Central memory CD8-positive, alpha-beta T cell (primary cell): ENCODE measurements at regions not wholly inside any gene's neighbourhood (a gene's known extent, or its start where the extent isn't known, plus 50 kb on each side); places are given as distances from the start of the nearest gene placed in this dataset.
"Not testable (repeated sequence)": the region's sequence is repeated elsewhere in the genome, so short reads cannot be mapped to it uniquely, and the experiment has no call there.

Experiments used
- ATAC-seq: fragments of 150-1000 bp; cut with Tn5 transposase; replicated peaks from 2 replicates; pipeline ENCODE4 v1.10.0; 2022; ENCODE audit warnings: mild to moderate bottlenecking, moderate FRiP score, moderate number of reproducible peaks; ENCODE audit not compliant: poor library complexity, severe bottlenecking; ENCODE audit errors: extremely low read depth
- DNase-seq, 2 donors: peaks; one replicate each; pipeline ENCODE4 v3.0.0; 2021; ENCODE audit warnings: low spot score in 2 of 2
- H3K27ac Mint-ChIP-seq: one replicate; pipeline ENCODE4 v1.8.0; 2022; ENCODE audit warnings: low read depth, mild to moderate bottlenecking, moderate library complexity, mixed read lengths
- H3K27me3 Mint-ChIP-seq: one replicate; pipeline ENCODE4 v1.8.0; 2022; ENCODE audit warnings: mixed read lengths
- H3K36me3 Mint-ChIP-seq: one replicate; pipeline ENCODE4 v1.8.0; 2022; ENCODE audit warnings: mild to moderate bottlenecking, moderate library complexity, mixed read lengths; ENCODE audit not compliant: insufficient read depth
- H3K4me1 Mint-ChIP-seq: one replicate; pipeline ENCODE4 v1.8.0; 2022; ENCODE audit warnings: mixed read lengths
- H3K4me3 Mint-ChIP-seq: one replicate; pipeline ENCODE4 v1.8.0; 2022; ENCODE audit warnings: mild to moderate bottlenecking, moderate library complexity, mixed read lengths
- H3K9me3 Mint-ChIP-seq: one replicate; pipeline ENCODE4 v1.8.0; 2022; ENCODE audit warnings: mixed read lengths

DNA sequence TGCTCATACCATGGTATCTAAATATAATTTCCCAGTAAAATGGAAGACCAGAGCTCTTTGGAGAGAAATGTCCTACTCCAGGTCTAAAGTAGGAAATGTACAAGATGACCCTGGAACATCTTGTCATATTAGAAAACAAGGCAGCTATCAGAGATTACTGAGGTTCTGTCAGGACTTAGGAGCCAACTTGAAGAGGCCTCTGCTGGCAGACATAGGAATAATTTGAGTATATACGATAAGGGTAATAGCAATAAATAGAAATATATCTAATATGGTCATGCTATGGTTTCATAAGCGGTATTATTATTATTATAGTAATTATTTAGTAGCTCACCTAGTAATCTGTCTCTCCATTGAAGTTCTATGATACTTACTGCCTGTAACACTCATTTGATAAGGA, 224.2 kb downstream of the SOX2 start:
- peaks cover 2% of the 10 kb centered on the region for H3K36me3 Mint-ChIP-seq

DNA sequence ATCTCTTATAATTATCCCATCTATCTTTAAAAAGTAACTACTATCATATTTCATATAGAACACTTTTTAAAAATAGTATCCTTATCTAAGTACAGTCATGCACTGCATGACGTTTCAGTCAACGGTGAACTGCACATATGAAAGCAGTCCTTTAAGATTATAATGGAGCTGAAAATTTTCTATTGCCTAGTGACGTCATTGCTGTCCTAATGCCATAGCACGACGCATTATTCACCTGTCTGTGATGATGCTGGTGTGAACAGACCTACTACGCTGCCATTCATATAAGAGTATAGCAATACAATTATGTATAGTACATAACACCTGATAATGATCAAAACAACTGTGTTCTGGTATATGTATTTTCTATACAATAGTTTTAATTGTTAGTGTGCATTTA, 225.0 kb downstream of the SOX2 start:
- Mint-ChIP-seq H3K4me1 (no peaks in the 10 kb centered on the region), H3K27ac (no peak overlapping the region), H3K27me3 (no peaks in the 10 kb centered on the region), H3K4me3 (no peak overlapping the region), H3K36me3 (peaks cover 2% of the 10 kb centered on the region), H3K9me3 (peaks cover 4% of the 10 kb centered on the region)
- ATAC-seq = no peak
- DNase-seq = no peak

More for the DNA sequence above, 224.2 kb downstream of the SOX2 start:
- Mint-ChIP-seq H3K4me1 (no peaks in the 10 kb centered on the region), H3K27ac (no peak overlapping the region), H3K4me3 (no peak overlapping the region), H3K9me3 (peaks cover 4% of the 10 kb centered on the region), H3K27me3 (no peaks in the 10 kb centered on the region)
- DNase-seq (no peak), ATAC-seq (no peak)

DNA sequence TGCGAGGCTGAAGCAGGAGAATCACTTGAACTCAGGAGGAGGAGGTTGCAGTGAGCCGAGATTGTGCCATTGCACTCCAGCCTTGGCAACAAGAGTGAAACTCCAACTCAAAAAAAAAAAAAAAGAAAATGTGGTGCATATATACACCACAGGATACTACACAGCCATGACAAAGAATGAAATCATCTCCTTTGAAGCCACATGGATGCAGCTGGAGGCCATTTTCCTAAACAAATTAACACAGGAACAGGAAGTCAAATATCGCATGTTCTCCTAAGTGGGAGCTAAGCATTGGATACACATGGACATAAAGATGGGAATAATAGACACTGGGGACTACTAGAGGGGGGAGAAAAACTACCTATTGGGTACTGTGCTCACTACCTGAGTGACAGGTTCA, 226.9 kb downstream of the SOX2 start:
- not testable (repeated sequence) for DNase-seq, H3K4me1 Mint-ChIP-seq, H3K36me3 Mint-ChIP-seq, H3K27ac Mint-ChIP-seq, ATAC-seq, H3K9me3 Mint-ChIP-seq, H3K27me3 Mint-ChIP-seq, H3K4me3 Mint-ChIP-seq

DNA sequence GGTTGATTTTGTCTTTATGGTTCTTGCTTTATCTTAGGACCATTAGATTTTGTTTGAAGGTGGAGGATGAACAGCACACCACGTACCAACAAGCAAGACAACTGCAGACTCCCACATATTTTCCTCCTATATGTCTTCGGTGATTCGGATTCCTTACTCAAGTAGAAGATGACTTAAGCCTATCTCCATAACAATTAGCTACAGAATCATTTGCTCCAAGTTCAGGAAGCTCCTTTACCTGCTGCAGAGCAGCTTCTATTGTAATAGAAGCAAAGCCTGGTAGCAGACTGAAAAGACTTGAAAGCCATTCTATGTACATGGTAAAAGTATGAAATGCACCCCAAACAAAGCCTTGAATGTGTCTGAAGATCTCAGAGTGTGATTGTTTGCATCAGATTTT, 229.0 kb downstream of the SOX2 start:
- ATAC-seq (no peak), DNase-seq (no peak)
- Mint-ChIP-seq H3K36me3 (no peaks in the 10 kb centered on the region), H3K4me3 (no peak overlapping the region), H3K4me1 (no peaks in the 10 kb centered on the region), H3K27me3 (no peaks in the 10 kb centered on the region), H3K9me3 (no peaks in the 10 kb centered on the region), H3K27ac (no peak overlapping the region)

DNA sequence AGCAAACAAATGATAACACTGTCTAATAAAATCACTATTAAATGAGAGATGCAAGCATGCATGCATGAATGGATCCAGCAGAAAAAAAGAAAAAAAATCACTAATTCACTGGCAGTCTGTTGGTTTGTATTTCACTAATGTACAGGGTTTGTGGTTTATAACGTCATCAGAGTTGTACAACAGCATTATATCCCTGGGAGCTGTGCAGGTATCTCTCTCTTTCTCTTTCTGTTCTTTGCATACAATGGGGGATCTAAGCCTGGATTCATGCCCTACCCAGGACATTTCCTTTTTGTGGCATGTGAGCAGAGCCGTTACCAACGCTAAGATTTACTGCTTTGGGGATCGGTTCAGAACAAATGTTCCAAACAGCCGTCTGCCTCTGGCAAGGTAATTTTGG, 229.5 kb downstream of the SOX2 start:
- H3K4me3 Mint-ChIP-seq = no peak overlapping the region
- H3K9me3 Mint-ChIP-seq = no peaks in the 10 kb centered on the region
- no peaks in the 10 kb centered on the region for H3K4me1 Mint-ChIP-seq
- H3K27ac Mint-ChIP-seq = no peak overlapping the region
- H3K36me3 Mint-ChIP-seq = no peaks in the 10 kb centered on the region
- DNase-seq (no peak), ATAC-seq (no peak)
- H3K27me3 Mint-ChIP-seq = no peaks in the 10 kb centered on the region

DNA sequence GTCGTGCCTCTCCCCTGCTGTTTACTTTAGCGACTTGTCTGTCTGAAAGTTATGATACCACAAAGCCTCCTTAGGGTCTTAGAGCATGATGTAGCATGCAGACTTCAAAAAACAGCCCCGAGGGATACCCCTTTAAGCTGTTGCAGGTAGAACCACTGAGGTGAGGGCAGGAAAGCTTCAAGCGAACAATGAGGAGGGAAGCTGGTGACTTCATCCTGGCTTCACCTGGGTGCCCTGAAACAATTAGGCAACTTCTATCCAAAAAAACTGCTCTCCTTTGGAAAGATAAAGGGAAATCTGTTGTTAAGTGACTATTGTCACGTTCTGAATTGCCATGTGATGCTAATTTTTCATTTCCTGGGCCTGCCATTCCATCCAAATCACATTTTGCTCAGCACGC, 231.6 kb downstream of the SOX2 start:
- no peaks in the 10 kb centered on the region for H3K36me3 Mint-ChIP-seq
- ATAC-seq = no peak
- H3K4me3 Mint-ChIP-seq = no peak overlapping the region
- DNase-seq = no peak
- no peak overlapping the region for H3K27ac Mint-ChIP-seq
- no peaks in the 10 kb centered on the region for H3K9me3 Mint-ChIP-seq
- no peaks in the 10 kb centered on the region for H3K4me1 Mint-ChIP-seq
- H3K27me3 Mint-ChIP-seq = no peaks in the 10 kb centered on the region

DNA sequence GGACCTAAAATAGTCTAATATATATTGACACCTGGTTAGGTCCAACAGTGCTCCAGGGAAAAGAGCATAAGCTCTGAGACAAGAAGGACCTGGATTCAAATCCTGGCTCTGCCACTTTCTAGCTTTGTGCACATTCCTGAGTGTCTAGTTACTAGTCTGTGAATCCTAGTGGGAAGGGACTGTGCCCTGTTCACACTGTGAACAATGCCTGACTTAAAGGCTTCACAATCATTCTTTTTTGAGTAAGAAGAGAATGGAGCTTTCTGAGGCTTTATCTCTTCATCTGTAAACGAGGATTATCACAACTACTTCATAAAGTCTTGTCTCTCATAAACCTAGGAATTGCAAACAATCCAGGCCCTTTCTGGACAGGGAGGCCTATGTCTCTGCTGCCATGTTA, 235.9 kb downstream of the SOX2 start:
- no peaks in the 10 kb centered on the region for H3K36me3 Mint-ChIP-seq
- H3K9me3 Mint-ChIP-seq = no peaks in the 10 kb centered on the region
- no peak overlapping the region for H3K4me3 Mint-ChIP-seq
- H3K27me3 Mint-ChIP-seq = no peaks in the 10 kb centered on the region
- H3K27ac Mint-ChIP-seq = no peak overlapping the region
- no peak for ATAC-seq
- DNase-seq = no peak
- no peaks in the 10 kb centered on the region for H3K4me1 Mint-ChIP-seq

DNA sequence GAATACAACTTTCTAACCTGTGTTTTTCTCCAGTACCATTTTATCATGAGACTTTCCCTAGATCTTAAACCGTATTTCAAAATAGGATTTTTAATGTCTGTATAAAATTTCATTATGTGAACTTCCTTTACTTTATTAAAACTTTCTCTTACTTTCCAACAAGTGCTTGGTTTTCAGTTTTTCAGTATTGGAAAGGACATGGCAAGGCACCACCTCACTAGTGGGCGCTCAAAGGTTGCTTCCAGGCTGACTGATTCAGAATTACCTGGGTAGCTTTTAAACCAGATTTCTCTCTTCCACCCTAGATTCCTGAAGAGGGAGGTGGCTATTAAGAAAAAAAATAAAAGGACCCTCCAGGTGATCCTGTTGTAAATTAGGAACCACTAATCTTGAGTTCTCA, 236.6 kb downstream of the SOX2 start:
- H3K36me3 Mint-ChIP-seq = no peaks in the 10 kb centered on the region
- DNase-seq = no peak
- no peak for ATAC-seq
- H3K27ac Mint-ChIP-seq = no peak overlapping the region
- H3K4me1 Mint-ChIP-seq = no peaks in the 10 kb centered on the region
- no peaks in the 10 kb centered on the region for H3K27me3 Mint-ChIP-seq
- no peak overlapping the region for H3K4me3 Mint-ChIP-seq
- peaks cover 5% of the 10 kb centered on the region for H3K9me3 Mint-ChIP-seq

DNA sequence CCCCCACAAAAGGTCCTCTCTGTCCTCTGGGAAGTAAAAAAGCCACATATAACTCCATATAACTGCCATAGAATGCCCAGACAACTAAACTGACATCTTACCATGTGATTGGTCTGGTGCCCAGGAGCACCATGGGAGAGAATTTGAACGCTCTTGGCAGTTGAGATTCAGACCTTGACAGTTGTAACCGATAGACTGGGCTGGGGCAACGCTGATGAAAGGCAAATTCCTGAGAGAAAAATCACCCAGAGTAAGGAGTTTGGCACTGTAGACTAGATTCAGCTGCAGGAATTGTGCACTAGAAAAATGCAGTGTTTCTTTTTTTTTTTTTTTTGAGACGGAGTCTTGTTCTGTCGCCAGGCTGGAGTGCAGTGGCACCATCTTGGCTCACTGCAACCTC, 240.5 kb downstream of the SOX2 start:
- Mint-ChIP-seq H3K36me3 (no peaks in the 10 kb centered on the region), H3K27ac (no peak overlapping the region), H3K4me1 (no peaks in the 10 kb centered on the region), H3K27me3 (no peaks in the 10 kb centered on the region), H3K4me3 (no peak overlapping the region), H3K9me3 (peaks cover 9% of the 10 kb centered on the region)
- ATAC-seq (no peak), DNase-seq (no peak)

DNA sequence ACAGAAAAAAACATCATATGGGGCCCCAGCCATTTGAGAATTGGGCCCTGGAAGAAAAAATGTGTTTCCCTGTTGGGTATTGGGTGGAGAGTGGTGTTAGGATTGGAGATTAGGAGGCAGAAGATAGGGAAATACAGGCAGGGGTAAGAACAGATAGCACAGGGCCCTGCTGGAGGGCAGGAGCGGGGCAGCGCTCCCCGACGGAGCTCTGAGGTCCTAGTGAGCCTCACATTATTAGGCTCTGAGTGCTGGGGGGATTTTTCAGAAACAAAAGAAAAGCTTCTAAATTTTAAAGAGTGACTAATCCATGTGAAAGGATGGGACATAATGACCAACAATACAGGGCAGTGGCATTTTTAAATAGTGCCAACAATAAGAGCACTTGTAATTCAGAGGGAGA, 241.2 kb downstream of the SOX2 start:
- H3K9me3 Mint-ChIP-seq = peaks cover 9% of the 10 kb centered on the region
- H3K27ac Mint-ChIP-seq = no peak overlapping the region
- no peaks in the 10 kb centered on the region for H3K36me3 Mint-ChIP-seq
- H3K27me3 Mint-ChIP-seq = no peaks in the 10 kb centered on the region
- H3K4me1 Mint-ChIP-seq = no peaks in the 10 kb centered on the region
- no peak overlapping the region for H3K4me3 Mint-ChIP-seq
- ATAC-seq (no peak), DNase-seq (no peak)

DNA sequence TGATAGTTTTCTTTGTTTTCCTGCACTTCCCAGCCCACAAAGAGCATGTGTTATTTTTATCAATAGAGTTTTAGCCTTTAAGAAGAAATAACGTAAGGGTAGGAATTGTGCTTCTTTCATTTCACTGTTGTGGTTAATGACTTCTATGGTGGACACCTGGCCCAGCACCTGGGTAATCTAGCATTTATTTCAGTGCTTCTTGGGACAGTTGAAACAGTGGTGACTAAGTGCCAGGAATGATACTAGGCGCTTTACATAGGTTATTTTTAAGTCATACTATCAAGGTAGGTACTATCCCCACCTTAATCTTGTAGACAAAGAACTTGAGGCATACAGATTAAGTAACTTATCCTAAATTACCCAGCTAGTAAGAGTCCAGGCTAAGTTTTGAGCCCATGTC, 243.8 kb downstream of the SOX2 start:
- Mint-ChIP-seq H3K27me3 (no peaks in the 10 kb centered on the region), H3K27ac (no peak overlapping the region), H3K36me3 (no peaks in the 10 kb centered on the region), H3K9me3 (peaks cover 9% of the 10 kb centered on the region), H3K4me3 (no peak overlapping the region), H3K4me1 (no peaks in the 10 kb centered on the region)
- DNase-seq = no peak
- no peak for ATAC-seq

DNA sequence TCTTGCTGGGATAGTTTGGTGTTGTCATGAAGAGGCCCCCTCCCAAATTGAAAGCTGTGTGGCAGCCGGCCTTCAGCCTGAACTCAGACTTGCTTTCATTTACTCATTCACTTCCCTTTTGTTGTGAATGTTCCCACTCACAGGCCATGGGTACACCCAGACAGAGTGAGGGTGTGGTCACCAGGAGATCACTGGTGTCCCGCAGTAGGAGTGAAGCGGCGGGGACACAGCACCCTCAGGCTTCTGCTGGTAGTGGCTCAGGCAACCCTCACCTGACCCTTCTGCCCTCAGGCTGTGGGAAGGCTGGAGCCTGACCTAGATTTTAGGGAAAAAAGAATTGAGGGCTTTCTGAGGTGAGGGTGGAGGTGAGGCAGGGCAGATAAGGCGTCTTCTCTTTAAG, 244.4 kb downstream of the SOX2 start:
- DNase-seq (no peak), ATAC-seq (no peak)
- Mint-ChIP-seq H3K36me3 (no peaks in the 10 kb centered on the region), H3K27ac (no peak overlapping the region), H3K4me3 (no peak overlapping the region), H3K4me1 (no peaks in the 10 kb centered on the region), H3K27me3 (no peaks in the 10 kb centered on the region), H3K9me3 (peaks cover 9% of the 10 kb centered on the region)

DNA sequence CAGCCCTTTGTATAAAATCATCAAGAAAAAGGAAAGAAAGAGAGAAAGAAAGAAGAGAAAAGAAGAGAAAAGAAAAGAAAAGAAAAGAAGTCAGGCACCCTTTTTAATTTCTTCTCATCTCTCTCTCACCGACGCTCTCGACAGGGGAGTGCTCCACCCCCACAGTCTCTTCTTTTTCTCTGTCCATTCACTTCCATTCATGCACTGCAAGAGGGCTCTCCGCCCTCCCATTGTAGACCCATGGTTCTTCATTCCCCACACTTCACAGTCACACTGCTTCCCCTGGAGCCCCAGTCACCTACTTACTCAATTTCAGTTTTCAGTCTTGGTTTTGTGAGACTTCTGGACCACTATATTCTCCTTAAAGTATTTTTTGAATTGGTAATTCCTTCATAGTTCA, 254.7 kb downstream of the SOX2 start:
- Mint-ChIP-seq H3K36me3 (no peaks in the 10 kb centered on the region), H3K4me1 (no peaks in the 10 kb centered on the region), H3K27me3 (no peaks in the 10 kb centered on the region), H3K27ac (no peak overlapping the region), H3K9me3 (peaks cover 6% of the 10 kb centered on the region), H3K4me3 (no peak overlapping the region)
- DNase-seq (no peak), ATAC-seq (no peak)

DNA sequence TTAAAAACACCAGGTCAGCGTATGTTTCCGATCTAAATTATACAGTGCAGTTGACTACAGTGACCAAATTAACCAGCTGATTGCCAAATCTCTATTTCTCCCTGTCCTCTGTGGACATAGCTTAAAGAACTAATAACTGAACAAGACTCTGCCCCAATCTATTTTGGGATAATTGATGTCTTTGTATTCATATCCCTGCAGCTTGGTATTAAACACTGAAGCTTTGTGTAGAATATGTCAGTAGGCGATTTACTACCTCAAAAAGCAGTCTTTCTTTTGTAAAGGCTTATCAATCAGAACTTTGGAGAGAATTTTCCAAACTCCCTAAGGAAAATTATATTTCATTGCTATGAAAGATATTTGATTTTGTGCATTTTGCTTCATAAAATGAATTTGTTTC, 258.2 kb downstream of the SOX2 start:
- no peaks in the 10 kb centered on the region for H3K4me1 Mint-ChIP-seq
- no peaks in the 10 kb centered on the region for H3K27me3 Mint-ChIP-seq
- ATAC-seq (no peak), DNase-seq (no peak)
- H3K36me3 Mint-ChIP-seq = no peaks in the 10 kb centered on the region
- H3K27ac Mint-ChIP-seq = no peak overlapping the region
- H3K9me3 Mint-ChIP-seq = no peaks in the 10 kb centered on the region
- H3K4me3 Mint-ChIP-seq = no peak overlapping the region
